Ovary (tissue), 7 donors: ENCODE measurements at regions not wholly inside any gene's neighbourhood (a gene's known extent, or its start where the extent isn't known, plus 50 kb on each side); places are given as distances from the start of the nearest gene placed in this dataset.
A peak's percentile ranks its signal among the peaks of the same experiment; 100 is the strongest.

Experiments
- DNase-seq, 5 donors: peaks; one replicate each; pipeline ENCODE4 v3.0.0-alpha.2; 2019 to 2020
- H3K27ac ChIP-seq, 2 donors: fragments of 200-600 bp; one replicate each; pipeline versions ENCODE4 v1.5.1 to v1.8.0; 2019 to 2022
- H3K27me3 ChIP-seq: fragments of 200-600 bp; one replicate; pipeline ENCODE4 v1.8.0; 2022
- H3K36me3 ChIP-seq: fragments of 200-600 bp; sonication (generic); one replicate; pipeline ENCODE4 v1.5.1; 2019
- H3K4me1 ChIP-seq: one replicate; pipeline ENCODE4 v1.8.1; 2013; ENCODE audit warnings: mild to moderate bottlenecking, moderate library complexity; ENCODE audit not compliant: insufficient read depth
- H3K4me3 ChIP-seq: fragments of 200-600 bp; sonication (generic); one replicate; pipeline ENCODE4 v1.5.1; 2017
- H3K9me3 ChIP-seq, 2 donors: fragments of 200-600 bp in 1 of 2; sonication (generic) in 1 of 2; one replicate each; pipeline versions ENCODE4 v1.5.1 to v1.8.1; 2013 to 2019; ENCODE audit warnings: mild to moderate bottlenecking in 1 of 2, moderate library complexity in 1 of 2
- EP300 ChIP-seq: sonication (generic); formaldehyde crosslinking; IDR thresholded peaks from one replicate; pipeline ENCODE4 v1.6.1; 2017; ENCODE audit warnings: antibody characterized with exemption
- POLR2A ChIP-seq: fragments of 450-650 bp; IDR thresholded peaks from one replicate; pipeline ENCODE4 v1.6.1; 2017; ENCODE audit warnings: antibody characterized with exemption, mild to moderate bottlenecking, moderate library complexity
- WGBS, 3 donors: extraction: QIAGEN DNeasy Blood & Tissue Kit in 1 of 3; methylation state at CpG; one replicate each; pipeline versions ENCODE4 v1.1.5 to v1.1.7; 2013 to 2017; 5-methylcytosine and 5-hydroxymethylcytosine counted together
- intact Hi-C, 4 donors: fragments of 100-400 bp; cut with DNase I; formaldehyde crosslinking; loops; one replicate each; pipeline versions ENCODE4 v1.11.0 to v1.15.1; 2022 to 2023
- TF ChIP-seq, protein P1 (sequence below), 3 donors: fragments of 450-650 bp in 2 of 3; fragments of 200-600 bp in 1 of 3; IDR thresholded peaks; one replicate each; pipeline versions ENCODE4 v1.5.1 to v1.8.0; 2016 to 2022; ENCODE audit warnings: antibody characterized with exemption in 3 of 3, mild to moderate bottlenecking in 1 of 3
- donor health status: DM: no; HTN: no; CAD: no; lungs with moderate emphysema.
- donor health status: DM: no; HTN: no; CAD: no.
- donor health status: Bipolar disorder and iron deficiency.
- donor health status: DM: no; HTN: no; CAD: no.
- donor health status: DM: yes; HTN: yes; CAD: no.

DNA sequence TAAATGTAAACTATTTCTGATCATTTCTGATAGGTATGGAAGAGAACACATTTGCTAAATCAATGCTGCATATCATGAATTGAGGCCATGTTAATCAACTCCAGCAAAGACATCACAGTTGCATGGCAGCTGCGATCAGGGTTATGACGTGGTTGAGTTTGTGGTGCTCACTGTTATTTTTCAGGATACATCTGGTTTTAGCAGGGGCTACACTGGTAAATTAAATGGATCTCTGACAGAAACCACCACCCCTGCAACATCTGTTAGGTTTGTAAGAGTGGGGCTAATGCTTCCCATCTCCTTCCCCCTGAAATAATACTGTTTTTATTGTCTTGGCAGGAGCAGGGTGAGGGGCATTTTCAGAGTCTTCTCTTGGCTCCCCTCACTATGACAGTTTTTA, 444.4 kb upstream of the ZNF507 start:
- WGBS, 3 donors: 95% methylated on average over 2 of the region's 2 CpGs
- intact Hi-C loops: no loop called here

DNA sequence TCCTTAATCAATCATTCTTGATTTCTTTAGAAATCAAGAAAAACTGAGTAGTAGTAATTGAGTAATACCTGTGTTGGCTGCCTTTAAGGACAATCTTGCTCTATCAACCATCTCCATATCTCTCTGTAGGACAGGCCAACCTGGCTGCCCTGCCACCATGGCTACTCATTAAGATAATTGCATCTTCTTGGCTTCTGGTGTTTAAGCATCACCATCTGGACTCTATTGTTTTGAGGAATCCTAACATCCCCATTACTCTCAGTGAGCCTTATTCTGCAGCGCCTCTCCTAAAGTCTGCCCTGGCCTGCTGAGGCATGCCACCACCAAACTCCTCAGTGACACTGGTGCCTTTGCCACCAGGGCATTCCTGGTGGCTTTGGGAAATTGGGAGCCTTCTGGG, 442.6 kb upstream of the ZNF507 start:
- no peak overlapping the region for H3K4me3 ChIP-seq
- TF ChIP-seq, protein P1, sequence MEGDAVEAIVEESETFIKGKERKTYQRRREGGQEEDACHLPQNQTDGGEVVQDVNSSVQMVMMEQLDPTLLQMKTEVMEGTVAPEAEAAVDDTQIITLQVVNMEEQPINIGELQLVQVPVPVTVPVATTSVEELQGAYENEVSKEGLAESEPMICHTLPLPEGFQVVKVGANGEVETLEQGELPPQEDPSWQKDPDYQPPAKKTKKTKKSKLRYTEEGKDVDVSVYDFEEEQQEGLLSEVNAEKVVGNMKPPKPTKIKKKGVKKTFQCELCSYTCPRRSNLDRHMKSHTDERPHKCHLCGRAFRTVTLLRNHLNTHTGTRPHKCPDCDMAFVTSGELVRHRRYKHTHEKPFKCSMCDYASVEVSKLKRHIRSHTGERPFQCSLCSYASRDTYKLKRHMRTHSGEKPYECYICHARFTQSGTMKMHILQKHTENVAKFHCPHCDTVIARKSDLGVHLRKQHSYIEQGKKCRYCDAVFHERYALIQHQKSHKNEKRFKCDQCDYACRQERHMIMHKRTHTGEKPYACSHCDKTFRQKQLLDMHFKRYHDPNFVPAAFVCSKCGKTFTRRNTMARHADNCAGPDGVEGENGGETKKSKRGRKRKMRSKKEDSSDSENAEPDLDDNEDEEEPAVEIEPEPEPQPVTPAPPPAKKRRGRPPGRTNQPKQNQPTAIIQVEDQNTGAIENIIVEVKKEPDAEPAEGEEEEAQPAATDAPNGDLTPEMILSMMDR (IDR thresholded peaks at IDR 0.05): no peak
- TF ChIP-seq POLR2A (no peak), EP300 (no peak)
- no peak overlapping the region for H3K27ac ChIP-seq
- intact Hi-C loops: no loop called here
- no peaks in the 10 kb centered on the region for H3K9me3 ChIP-seq
- H3K4me1 ChIP-seq: peaks cover 10% of the 10 kb centered on the region
- no peak for DNase-seq
- no peaks in the 10 kb centered on the region for H3K27me3 ChIP-seq
- H3K36me3 ChIP-seq: no peaks in the 10 kb centered on the region
- 91 to 100% (median 96%) methylated on average over 1 of the region's 1 CpG for WGBS, 3 donors

More for the DNA sequence above, 444.4 kb upstream of the ZNF507 start:
- Histone ChIP-seq H3K27me3 (no peaks in the 10 kb centered on the region), H3K4me1 (peaks cover 6% of the 10 kb centered on the region), H3K27ac (no peak overlapping the region), H3K4me3 (no peak overlapping the region), H3K9me3 (no peaks in the 10 kb centered on the region), H3K36me3 (no peaks in the 10 kb centered on the region)
- TF ChIP-seq EP300 (no peak), POLR2A (no peak)
- TF ChIP-seq, protein P1 (IDR thresholded peaks at IDR 0.05): no peak
- DNase-seq: no peak

DNA sequence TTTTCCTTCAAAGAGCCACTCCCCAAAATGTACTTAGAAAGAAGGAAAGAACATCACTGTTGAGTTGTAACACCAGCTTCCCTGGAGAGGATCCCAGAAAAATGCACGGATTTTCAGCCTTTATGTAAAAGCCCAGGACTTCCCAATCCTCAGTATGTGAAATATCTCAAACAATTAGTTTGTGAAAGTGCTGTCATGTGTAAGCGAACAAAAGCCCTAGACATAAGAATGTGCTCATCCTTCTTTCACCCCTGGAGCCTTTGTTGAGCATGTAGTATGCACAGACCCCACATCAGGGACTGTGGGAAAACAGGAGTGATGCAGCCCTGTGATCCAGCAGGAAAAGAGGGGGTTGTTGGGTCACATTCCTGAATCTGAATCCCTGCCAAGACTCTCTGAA, 441.4 kb upstream of the ZNF507 start:
- no peaks in the 10 kb centered on the region for H3K27me3 ChIP-seq
- peak overlapping the region in 1 of 2 donors; percentile 16 for H3K27ac ChIP-seq

DNA sequence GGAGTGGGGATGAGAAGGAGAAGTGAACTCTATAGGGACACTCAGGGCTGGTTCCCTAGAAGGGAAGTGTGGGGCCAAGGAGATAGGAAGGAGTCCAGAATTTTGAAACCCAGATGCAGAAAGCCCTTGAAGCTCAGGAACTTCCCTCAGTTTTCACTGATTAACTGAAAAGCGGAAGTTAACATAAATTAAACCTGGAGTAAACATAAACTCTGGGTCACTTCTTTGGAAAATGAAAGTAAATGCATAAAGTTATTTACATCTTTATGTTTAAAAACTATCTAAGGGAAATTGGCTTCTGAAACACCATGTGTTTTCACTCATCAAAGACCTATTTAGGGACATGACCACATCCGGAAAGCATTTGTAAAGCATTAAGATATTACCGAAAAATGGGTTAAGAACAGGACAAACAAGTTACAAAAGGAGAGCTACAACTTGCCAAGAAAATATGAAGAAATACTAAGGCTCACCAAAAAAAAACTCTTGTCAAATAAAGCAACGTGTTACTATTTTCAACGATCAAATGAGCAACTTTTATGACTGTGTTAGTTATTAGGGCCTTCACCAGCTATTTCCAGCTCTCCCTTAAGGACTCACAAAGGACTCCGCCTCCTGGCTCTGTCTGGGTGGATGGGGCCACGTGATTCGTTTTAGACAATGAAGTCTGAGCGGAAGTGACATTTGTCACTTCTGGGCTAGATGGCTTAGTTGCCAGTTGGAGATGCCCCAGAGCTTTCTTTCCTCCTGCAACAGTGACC, 439.1 kb upstream of the ZNF507 start:
- Histone ChIP-seq H3K4me1 (peaks cover 18% of the 10 kb centered on the region), H3K27ac (peak overlapping the region; percentile 40 to 85), H3K4me3 (no peak overlapping the region), H3K9me3 (no peaks in the 10 kb centered on the region), H3K36me3 (no peaks in the 10 kb centered on the region), H3K27me3 (no peaks in the 10 kb centered on the region)
- intact Hi-C loops: loop anchor here in 1 of 4 donors (5.0 kb wide), 1 partner anchor 56 kb away; no protein-coding TSS in a partner anchor
- WGBS, 3 donors: 11 to 18% (median 14%) methylated on average over 9 of the region's 9 CpGs
- DNase-seq: peak in 4 of 5 donors; percentile 46 to 69 (median 52)
- TF ChIP-seq EP300 (no peak), POLR2A (no peak)
- TF ChIP-seq, protein P1 (IDR thresholded peaks at IDR 0.05): no peak

More for the DNA sequence above, 441.4 kb upstream of the ZNF507 start:
- Histone ChIP-seq H3K9me3 (no peaks in the 10 kb centered on the region), H3K36me3 (no peaks in the 10 kb centered on the region), H3K4me1 (peaks cover 17% of the 10 kb centered on the region), H3K4me3 (no peak overlapping the region)
- TF ChIP-seq POLR2A: no peak
- no peak for TF ChIP-seq EP300
- TF ChIP-seq, protein P1 (IDR thresholded peaks at IDR 0.05): no peak
- no peak for DNase-seq
- intact Hi-C loops: no loop called here
- 22 to 36% (median 31%) methylated on average over 2 of the region's 2 CpGs for WGBS, 3 donors
